Cardiac muscle cell (in vitro differentiated cells and primary cell): ENCODE measurements at regions not wholly inside any gene's neighbourhood (a gene's known extent, or its start where the extent isn't known, plus 50 kb on each side); places are given as distances from the start of the nearest gene placed in this dataset.

ENCODE experiments used
- DNase-seq, 2 donors: peaks; one replicate each; pipeline versions ENCODE4 v3.0.0 to v3.0.0-alpha.2; 2010 to 2017; ENCODE audit warnings: low read depth in 1 of 2, low spot score in 1 of 2
- H3K27ac ChIP-seq: fragments of 200-600 bp; sonication (generic); 2 replicates; pipeline ENCODE4 v1.5.1; 2016
- H3K27me3 ChIP-seq: fragments of 200-600 bp; sonication (generic); 2 replicates; pipeline ENCODE4 v1.6.0; 2016; ENCODE audit warnings: control low read depth
- H3K36me3 ChIP-seq: fragments of 200-600 bp; sonication (generic); 2 replicates; pipeline ENCODE4 v1.5.1; 2016; ENCODE audit warnings: control low read depth
- H3K4me1 ChIP-seq: fragments of 200-600 bp; sonication (generic); 2 replicates; pipeline ENCODE4 v1.8.1; 2017; ENCODE audit warnings: low read depth, mild to moderate bottlenecking, mixed run types
- H3K4me3 ChIP-seq: fragments of 200-600 bp; sonication (generic); 2 replicates; pipeline ENCODE4 v1.5.1; 2016; ENCODE audit warnings: mild to moderate bottlenecking
- H3K9me3 ChIP-seq: fragments of 200-600 bp; sonication (generic); 2 replicates; pipeline ENCODE4 v1.5.1; 2017; ENCODE audit warnings: low read depth, mild to moderate bottlenecking, control low read depth
- CTCF ChIP-seq: IDR thresholded peaks from 2 replicates; pipeline ENCODE4 v1.5.1; 2012; ENCODE audit warnings: low read depth, mild to moderate bottlenecking, low read length

GRCh38 chr3:103170651-103171050 is 735.8 kb downstream of the ZPLD1 start:
- no peak for DNase-seq
- TF ChIP-seq CTCF, result no peak
- no peak overlapping the region for H3K4me3 ChIP-seq
- H3K4me1 ChIP-seq, result no peaks in the 10 kb centered on the region
- H3K9me3 ChIP-seq, result no peaks in the 10 kb centered on the region
- H3K27ac ChIP-seq, result no peak overlapping the region
- H3K27me3 ChIP-seq, result no peaks in the 10 kb centered on the region
- no peaks in the 10 kb centered on the region for H3K36me3 ChIP-seq

- Histone ChIP-seq H3K4me3 (no peak overlapping the region), H3K36me3 (no peaks in the 10 kb centered on the region), H3K27me3 (no peaks in the 10 kb centered on the region), H3K27ac (no peak overlapping the region), H3K9me3 (no peaks in the 10 kb centered on the region), H3K4me1 (no peaks in the 10 kb centered on the region)
- TF ChIP-seq CTCF, result no peak
- no peak for DNase-seq
Observed at GRCh38 chr3:103173940-103174339, 739.1 kb downstream of the ZPLD1 start.

GRCh38 chr3:103181160-103181559 is 746.3 kb downstream of the ZPLD1 start:
- Histone ChIP-seq H3K27ac (no peak overlapping the region), H3K36me3 (no peaks in the 10 kb centered on the region), H3K27me3 (no peaks in the 10 kb centered on the region), H3K4me3 (no peak overlapping the region), H3K4me1 (no peaks in the 10 kb centered on the region), H3K9me3 (no peaks in the 10 kb centered on the region)
- TF ChIP-seq CTCF, result no peak
- DNase-seq, result no peak

GRCh38 chr3:103184772-103185171 is 750.0 kb downstream of the ZPLD1 start:
- H3K27me3 ChIP-seq, result no peaks in the 10 kb centered on the region
- DNase-seq, result no peak
- H3K36me3 ChIP-seq, result no peaks in the 10 kb centered on the region
- TF ChIP-seq CTCF, result no peak
- H3K9me3 ChIP-seq, result no peaks in the 10 kb centered on the region
- H3K4me1 ChIP-seq, result no peaks in the 10 kb centered on the region
- H3K27ac ChIP-seq, result no peak overlapping the region
- H3K4me3 ChIP-seq, result no peak overlapping the region

GRCh38 chr3:103189941-103190340 is 755.1 kb downstream of the ZPLD1 start:
- H3K36me3 ChIP-seq, result no peaks in the 10 kb centered on the region
- no peak for TF ChIP-seq CTCF
- H3K9me3 ChIP-seq, result no peaks in the 10 kb centered on the region
- DNase-seq, result no peak
- no peak overlapping the region for H3K27ac ChIP-seq
- H3K4me3 ChIP-seq, result no peak overlapping the region
- H3K27me3 ChIP-seq, result no peaks in the 10 kb centered on the region
- no peaks in the 10 kb centered on the region for H3K4me1 ChIP-seq

- no peaks in the 10 kb centered on the region for H3K27me3 ChIP-seq
- H3K27ac ChIP-seq, result no peak overlapping the region
- H3K36me3 ChIP-seq, result no peaks in the 10 kb centered on the region
- TF ChIP-seq CTCF, result no peak
- no peaks in the 10 kb centered on the region for H3K9me3 ChIP-seq
- no peak overlapping the region for H3K4me3 ChIP-seq
- H3K4me1 ChIP-seq, result no peaks in the 10 kb centered on the region
- no peak for DNase-seq
Observed at GRCh38 chr3:103195216-103195615, 760.4 kb downstream of the ZPLD1 start.
